Amniotic stem cell (primary cell): ENCODE measurements at regions not wholly inside any gene's neighbourhood (a gene's known extent, or its start where the extent isn't known, plus 50 kb on each side); places are given as distances from the start of the nearest gene placed in this dataset.
A peak's percentile ranks its signal among the peaks of the same experiment; 100 is the strongest.

Source experiments
- DNase-seq: peaks from one replicate; lab custom pipeline; 2025; lab: John Stamatoyannopoulos, UW

DNA sequence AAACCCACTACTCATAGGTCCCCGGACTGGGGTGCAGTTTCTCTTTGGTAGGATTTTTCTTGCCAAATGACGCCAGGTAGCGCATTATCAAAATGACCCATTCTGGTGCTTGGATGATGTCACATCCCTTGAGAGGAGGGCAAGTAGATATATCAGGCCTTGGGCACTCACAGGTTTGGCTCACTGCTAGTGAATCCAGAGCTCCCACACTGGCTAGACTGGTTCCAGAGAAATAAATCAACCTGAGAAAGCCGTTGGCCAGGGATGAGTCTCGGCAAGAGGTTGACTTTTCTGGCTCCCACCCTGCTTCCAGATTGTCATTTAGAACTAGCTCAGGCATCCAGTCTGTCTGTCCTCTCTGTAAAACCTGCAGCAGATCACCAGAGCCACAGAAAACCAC is 188.4 kb upstream of the MAF start:
- no peak for DNase-seq

DNA sequence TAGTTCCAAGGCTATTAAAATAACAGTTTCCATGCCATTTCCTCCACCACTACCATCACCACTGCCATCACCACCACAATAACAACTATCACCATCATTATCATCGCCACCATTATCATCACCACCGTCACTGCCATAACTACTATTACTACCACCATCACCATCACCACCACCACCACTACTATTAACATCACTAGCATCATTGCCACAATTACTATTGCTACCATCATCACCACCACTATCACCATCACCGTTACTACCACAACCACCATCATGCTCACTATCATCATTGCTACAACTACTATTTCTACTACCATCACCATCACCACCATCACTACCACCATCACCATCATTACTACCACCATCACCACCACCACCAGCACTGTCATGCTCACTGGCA is 185.9 kb upstream of the MAF start:
- no peak for DNase-seq

DNA sequence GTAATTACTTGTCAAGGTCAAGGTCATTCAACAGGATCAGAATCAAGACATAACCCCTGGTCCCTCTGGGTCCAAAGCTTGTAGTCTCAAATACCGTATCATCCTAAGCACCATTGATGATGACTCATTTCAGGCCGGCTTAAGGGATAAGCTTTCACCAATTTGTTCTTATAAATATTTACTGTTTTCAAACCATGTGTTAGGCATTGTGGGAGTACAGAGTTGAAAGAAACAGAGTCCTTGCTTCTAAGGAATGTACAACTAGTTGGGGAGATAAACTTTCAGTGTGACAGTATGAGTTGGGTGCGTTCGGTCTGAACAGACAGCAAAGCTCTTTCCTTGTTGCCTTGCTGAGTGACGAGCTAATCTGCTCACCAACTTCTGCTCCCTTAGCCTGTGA is 183.5 kb upstream of the MAF start:
- no peak for DNase-seq

DNA sequence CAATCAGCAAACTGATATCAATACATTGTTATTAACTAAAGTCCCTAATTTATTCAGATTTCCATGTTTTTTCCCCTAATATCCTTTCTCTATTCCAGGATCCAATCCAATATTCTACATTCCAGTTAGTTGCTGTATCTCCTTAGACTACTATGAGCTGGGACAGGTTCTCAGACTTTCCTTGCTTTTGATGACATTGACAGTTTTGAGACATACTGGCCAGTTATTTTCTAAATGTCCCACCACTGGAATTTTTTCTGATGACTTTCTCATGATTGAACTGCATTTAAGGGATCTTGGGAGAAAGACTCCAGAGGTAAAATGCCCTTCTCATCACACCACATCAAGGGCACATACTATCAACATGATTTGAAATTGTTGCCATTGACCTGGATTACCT is 177.1 kb upstream of the MAF start:
- no peak for DNase-seq

DNA sequence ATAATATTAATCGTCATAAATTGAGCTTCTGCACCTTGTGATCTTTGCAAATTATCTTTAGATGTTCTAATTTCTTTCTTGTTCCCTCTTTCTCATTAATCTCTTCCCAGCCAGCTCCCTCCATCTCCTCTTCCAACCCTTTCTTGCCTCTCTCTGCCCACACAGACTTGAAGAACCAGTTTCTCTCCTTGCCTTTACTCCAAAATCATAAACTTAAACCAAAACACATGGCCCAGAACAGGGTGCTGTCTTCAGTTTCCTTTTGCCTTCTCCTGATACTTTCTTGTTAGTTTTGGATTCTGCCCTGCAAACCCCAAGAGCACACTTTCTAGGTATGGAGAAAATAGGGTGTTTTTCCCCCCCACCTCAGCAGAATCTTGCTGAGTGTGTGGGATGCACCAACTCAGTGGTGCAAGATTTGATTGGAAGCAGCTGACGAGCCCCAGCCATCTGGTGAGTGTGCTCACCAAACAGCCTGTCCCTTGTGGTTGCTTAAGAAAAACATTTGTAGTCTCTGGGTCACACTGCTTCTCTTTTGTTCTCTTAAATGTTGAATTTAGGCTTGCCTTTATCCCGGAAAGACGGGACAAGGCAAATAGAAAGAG is 175.8 kb upstream of the MAF start:
- no peak for DNase-seq

DNA sequence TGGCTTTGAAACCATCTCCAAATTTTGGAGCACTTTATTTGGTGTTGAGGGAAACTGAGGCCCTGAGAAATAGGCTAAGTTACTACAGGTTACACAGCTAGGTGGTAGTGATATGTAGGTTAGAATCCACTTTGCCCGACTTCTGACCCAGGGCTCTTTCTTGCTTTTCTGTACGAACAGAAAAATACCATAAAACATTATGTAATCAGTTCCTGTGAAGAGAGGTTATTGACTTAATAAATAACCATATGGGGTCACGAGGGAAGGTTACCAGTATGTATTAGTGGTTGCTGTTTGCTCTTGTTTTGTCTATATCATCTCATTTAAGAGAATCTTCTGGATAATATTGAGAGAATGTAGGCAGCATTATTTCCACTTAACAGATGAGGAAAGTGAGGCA is 172.2 kb upstream of the MAF start:
- DNase-seq: no peak

DNA sequence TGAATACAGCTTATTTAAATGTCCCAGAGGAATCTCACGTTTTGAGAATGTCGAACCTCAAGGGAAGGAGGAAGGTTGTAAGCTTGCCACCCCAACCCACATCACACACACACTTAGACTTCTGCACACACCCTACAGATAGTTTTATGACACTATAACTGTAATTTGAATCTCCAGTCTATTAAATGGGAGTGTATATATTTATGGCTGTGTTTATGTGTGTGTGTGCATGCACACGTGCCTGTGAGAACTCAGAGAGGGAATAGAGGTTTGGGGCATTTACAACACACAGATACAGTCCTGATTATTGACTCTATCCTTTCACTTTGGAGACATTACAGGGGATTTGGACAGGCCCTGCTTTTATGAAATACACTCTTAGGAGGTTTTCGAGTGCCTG is 171.5 kb upstream of the MAF start:
- DNase-seq: no peak

DNA sequence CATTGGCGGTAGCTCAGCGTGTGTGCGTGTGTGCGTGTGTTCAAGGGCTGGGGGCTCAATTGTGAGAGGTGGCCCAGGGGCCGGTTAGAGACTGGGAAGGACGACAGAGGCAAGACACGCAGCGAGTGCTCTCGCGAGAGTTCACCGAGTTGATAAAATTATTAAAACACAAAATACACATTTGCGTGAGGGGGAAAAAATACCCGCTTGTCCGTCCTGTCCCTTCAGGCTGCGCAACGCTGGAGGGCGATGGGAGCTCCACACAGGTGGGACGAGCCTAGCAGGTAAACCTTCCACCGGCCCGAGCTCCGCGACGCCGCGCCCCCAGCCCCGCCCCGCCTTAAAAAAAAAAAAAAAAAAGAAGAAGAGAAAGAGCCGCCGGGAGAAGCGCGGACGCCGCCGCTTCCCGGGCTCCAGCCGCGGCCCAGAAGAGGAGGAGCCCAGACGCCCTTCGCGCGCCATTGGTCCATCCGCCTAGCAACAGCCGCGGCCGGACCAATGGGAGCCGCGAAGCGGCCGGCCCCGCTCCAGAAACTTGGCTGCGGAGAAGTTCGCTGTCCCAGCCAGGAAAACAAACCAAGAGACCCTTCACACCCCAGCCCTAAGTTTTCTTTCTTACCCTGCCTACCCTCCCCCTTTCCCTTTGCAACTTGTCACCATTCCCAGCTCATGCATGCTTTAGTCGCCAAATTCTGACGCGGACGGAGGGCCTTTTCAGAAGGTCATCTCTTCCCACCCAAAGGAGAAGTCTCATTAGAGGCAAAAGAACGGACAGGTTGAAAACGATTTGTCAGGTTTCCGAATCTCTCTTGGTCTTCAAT is 169.9 kb upstream of the MAF start:
- peak; percentile 67 for DNase-seq

DNA sequence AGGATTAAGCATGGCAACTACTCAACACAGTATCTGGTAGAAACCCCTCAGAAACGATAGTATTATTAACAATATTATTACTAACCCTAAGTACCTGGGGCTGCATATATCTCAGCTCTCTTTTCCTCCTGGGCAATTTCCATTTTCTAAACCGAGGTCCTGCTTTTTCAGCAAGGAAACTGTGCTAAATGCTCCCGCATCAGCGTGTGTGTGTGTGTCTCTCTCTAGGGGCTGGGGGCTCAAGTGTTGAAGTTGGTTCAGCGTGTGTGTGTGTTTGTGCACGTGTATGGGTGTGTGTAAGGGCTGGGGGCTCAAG is 169.3 kb upstream of the MAF start:
- DNase-seq: no peak

DNA sequence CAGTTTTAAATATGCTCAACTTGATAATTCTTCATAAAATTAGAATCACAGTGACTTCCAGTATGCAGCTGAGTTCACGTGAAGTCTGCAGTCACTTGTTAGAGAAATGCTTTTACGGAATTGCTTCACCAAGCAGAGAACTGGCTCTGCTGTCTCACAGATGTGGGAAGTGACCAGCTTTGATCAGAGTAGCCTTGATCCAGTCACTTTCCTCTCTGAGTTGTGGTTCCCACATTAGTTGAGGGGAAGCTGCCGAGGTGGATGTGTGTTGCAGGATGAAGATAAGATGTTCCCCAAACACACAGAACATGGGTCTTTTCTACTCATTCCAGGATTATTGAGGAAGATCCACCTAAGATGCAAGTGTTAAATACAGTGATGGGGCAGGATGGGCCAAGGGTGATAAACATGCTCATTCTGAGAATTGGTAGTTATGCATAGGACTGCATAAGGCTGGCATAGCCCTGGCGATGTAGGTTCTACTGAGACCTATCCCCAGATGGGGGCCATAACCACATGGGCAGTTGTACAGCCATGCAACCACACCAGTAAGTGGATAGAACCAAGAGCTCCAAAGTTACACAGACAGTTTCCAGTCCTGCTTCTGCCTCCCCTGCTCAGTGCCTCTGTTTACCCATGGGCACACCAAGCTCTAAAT is 168.9 kb upstream of the MAF start:
- no peak for DNase-seq

DNA sequence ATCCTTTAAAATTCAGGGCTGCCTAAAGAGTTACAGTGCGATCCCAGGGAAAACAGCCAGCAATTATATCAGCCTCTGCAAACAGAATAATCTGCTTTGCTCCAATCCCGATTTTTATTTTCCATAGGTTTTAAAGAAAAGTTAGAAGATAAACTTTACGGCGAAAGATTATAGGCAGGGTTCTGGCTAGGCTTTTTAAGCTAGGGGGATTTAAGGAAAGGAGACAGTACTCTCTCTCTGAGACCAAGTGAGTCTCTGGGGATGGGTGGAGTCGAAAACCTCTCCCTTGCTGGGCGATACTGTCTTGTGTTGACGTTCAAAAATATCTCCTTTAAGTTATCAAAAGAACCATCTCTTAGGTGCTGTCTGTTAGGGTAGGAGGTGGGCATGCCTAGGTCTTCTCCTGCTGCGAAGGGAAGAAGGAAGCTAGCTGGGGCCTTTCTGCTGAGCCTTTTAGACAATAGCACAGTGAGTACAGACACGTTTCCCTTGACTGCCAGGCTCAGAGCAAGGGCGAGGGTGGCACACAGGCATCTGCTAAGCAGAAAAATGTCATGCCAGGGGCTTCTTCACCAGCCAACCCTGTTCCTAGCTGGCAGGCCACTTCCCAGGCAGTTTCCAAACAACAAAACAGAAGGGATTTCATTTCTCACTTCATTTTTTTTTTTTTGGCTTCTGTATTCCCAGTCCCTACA is 167.9 kb upstream of the MAF start:
- no peak for DNase-seq

DNA sequence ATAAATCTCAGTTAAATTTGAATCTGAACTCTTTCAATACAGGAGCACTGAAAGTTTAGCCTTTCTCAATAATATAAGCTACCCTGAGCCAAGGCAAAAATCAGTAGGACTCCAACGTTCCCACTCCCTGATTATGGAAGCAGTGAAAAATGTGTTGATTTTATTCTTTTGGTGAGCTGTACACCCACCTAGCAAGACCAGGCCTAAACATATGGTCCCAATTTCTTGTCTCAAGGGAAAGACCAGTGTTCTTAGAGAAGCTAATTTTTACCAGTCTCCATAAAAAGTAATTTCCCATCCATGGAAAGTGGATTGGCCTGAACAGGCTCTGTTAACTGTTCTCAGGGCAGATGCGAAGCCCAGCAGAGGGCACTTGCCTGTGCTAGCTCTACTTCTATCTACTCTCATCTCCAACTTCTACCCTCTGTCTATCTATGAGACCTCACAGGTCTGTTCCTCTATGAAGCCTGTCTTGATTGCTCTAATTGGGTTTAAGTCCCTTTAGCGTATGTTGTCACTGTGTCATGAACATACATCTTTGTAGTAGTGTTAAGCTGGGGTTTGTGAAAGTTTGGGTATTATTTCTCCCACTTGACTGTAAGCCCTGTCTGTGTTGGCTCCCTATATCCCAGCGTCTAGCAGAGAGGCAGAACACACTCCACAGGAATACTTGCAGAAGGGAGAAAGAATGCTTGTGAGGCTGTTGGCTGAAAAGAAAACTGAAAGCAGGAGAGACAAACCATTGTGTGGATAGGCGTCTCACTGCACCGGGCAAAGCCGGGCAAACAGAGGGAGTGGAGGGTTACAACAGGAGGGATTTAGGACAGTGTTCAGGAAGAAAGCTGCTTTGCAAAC is 167.1 kb upstream of the MAF start:
- DNase-seq: no peak

DNA sequence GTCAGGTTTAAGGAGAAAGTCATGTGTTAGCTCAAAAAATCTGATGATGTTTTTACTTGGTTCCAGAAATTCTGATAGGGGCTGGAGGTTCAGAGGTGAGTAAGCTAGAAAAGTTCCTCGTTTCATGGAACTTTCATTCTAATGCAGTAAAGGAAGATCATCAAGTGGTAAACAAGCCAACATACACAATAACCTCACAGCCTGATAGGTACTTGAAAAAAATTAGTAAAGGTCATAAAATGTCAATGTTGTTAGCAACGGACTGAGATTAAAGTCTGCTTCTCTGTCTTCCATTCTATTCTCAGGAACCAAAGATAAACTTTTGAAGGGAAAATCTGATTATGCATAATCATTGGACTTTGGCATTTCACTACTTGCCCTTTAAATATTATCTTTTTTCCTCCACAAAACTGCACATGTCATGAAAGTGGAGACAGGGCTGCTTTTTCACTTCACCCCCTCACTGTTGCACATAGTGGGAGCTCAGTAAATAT is 165.4 kb upstream of the MAF start:
- DNase-seq: no peak

DNA sequence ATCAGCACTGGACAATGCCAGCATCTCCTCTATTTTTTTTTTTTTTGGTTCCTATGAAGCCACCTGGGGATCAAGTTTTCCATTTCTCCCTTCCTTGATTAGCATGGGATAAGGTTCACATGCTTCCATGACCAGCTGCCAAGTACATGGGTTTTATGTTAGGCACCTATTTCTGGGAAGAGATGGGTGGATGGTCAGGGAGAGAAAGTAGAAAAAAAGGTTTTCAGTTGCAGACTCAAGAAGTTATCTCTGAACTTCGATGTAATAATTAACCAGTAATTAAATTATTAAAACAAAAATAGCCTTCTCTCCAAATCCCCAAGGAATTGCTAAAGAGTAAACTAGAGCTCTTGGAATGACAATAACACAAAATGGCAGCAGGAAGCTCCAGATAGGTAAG is 164.9 kb upstream of the MAF start:
- no peak for DNase-seq

DNA sequence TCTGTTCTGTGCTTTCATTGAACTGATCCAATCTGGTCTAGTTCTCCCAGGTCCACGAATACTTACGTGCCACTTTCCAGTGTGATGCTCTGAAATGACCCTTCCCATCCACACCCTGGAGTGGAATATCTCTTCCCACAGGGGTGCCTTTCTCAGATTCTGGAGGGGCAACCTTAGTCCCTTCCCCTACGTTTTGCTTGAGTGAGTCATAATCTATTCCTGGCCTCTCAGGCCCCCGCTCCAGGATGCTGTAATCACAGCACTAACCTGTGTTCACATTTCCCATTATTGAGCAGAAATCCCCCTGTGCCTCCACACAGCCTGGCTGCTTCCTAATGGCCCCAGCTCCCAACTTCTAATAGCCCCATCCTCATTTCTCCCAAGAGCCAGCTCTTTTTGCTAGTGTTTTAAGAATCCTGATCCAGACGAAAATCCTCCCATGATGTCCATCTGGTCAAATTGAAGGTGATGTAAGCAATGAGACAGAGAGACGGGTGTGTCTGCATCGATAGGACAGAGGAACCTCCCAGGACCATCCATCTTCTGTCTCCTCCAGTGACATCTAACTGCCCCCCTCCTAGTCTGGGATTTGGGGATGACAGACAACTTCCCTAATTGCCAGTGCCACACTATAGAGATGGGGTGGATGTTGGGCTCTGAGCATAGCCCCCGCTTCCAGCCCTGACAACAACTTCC is 164.0 kb upstream of the MAF start:
- DNase-seq: no peak

DNA sequence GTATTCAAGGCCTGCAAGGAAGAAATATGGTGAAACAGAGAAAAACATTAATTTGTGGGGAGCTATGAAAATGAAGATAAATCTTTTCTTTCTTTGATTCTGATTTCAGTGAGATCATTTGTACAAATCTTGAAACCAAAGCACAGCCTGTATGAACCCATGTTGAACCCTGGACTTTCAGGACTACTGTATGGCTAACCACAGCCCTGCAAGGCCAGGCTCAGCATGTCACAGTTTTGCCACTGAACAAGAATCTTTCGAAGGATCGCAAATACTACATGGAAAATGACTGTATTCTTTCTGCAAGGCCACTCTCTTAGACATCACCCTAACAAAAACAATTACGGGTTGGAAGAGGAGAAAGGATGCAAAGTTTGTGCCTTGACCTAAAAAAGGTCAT is 161.7 kb upstream of the MAF start:
- DNase-seq: no peak

DNA sequence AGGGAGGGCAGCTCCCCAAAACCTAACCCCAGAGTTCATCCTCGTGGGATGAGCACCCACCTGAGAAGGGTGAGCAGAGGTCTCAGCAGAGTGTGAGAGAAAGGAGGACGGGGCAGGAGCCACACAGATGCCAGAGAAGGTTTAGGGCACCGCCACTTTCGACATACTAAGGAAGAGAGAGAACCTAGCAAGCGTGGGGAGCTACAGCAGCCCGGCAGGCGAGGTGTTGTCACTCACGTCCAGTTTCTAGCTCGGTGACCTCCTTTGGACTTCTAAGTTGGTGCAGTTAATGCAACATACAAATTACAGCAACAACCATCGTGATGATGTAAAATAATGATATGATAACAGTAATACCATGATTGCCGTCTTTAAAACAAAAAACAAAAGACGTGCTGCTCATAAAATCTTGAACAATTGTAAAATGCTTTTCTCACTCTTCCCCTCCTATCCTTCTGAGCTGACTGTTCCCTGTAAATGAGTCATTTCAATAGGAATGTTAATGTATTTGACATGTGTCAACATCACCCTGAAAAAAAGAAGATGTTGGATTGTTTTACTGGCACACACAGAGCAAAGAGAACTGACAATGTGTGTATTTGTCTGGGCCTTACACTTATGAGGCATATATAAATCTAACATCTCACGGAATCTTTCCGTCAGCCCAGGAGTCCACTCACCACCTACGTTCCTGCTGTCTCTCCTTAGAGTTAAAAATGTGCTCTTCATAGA is 158.2 kb upstream of the MAF start:
- DNase-seq: no peak

DNA sequence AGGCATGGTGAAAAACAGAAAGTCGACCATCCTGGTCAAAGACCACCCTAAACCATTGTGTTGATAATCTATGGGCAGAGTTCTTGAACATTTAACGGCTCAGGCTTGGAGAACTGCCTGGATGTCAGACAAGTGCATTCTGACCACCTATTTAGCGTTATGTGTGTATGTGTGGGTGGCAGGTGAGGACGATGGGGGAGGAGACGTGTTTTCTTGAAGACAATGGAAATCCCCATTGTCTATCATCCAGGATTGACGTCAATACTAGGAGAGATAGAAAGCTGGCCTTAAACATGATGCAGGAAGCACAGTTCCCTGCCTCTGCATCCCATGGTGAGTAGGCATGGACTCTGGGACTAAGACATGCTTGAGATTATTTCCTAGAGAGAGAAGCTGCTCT is 157.4 kb upstream of the MAF start:
- DNase-seq: no peak

DNA sequence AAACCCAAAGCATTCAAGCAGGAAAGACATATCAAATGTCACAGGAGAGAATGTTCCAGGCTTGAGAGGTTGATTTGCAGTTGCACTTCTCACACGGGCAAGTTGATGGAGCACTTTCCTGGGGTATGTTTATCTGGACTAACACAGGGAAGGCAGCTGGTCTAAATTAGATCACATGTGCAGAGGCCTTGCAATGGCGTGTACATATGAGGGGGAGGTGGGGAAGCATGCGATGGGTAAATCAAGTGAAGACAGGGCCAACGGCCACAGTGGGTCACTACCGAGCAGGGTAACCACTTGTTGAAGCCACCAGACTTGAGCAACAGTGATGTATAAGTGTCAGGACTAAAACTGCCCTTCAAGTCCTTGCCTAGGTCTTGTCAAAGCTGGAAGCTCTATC is 156.6 kb upstream of the MAF start:
- no peak for DNase-seq

DNA sequence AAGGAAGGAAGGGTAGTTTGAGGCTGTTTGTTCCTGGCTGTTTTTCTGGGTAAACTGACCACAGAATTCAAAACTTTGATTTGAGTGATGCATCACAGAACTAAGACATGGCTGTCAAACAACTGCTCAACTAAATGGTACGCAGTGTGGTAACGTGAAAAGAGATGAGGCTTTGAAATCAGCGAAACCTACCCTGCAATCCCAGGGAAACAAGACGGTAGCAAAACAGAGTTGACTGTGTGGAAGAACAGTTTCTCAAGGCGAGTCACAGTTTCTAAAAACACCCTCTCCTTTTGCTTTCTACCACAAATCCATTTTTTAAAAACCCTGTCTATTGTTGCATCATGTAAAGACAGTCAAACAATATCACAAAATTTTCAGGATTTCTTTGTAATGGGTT is 156.0 kb upstream of the MAF start:
- DNase-seq: no peak

DNA sequence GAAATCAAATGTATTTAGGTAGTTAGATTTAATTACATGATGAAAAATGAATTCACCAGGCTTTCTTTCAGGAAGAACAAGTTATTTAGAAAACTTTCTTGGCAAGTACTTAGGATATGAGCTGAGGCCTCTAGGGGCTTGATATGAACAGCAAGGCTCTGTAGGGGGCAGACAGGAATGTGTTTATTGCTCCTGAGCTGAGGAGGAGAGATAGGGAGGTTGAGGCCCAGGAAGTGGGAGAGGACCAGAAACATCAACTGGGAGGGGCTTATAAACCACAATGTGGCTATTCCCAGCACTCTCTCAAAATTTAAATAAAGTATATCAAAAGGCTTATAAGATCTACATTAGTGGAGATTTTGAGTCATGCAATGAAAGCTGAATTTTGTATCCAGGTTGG is 154.0 kb upstream of the MAF start:
- no peak for DNase-seq
